Ovary (tissue), 3 donors: ENCODE measurements at regions not wholly inside any gene's neighbourhood (a gene's known extent, or its start where the extent isn't known, plus 50 kb on each side); places are given as distances from the start of the nearest gene placed in this dataset.

Source experiments
- EP300 ChIP-seq: sonication (generic); formaldehyde crosslinking; IDR thresholded peaks from one replicate; pipeline ENCODE4 v1.6.1; 2017; ENCODE audit warnings: antibody characterized with exemption
- POLR2A ChIP-seq: fragments of 450-650 bp; IDR thresholded peaks from one replicate; pipeline ENCODE4 v1.6.1; 2017; ENCODE audit warnings: antibody characterized with exemption, mild to moderate bottlenecking, moderate library complexity
- TF ChIP-seq, protein P1 (sequence below), 3 donors: fragments of 450-650 bp in 2 of 3; fragments of 200-600 bp in 1 of 3; IDR thresholded peaks; one replicate each; pipeline versions ENCODE4 v1.5.1 to v1.8.0; 2016 to 2022; ENCODE audit warnings: antibody characterized with exemption in 3 of 3, mild to moderate bottlenecking in 1 of 3
- donor health status: DM: no; HTN: no; CAD: no.

DNA sequence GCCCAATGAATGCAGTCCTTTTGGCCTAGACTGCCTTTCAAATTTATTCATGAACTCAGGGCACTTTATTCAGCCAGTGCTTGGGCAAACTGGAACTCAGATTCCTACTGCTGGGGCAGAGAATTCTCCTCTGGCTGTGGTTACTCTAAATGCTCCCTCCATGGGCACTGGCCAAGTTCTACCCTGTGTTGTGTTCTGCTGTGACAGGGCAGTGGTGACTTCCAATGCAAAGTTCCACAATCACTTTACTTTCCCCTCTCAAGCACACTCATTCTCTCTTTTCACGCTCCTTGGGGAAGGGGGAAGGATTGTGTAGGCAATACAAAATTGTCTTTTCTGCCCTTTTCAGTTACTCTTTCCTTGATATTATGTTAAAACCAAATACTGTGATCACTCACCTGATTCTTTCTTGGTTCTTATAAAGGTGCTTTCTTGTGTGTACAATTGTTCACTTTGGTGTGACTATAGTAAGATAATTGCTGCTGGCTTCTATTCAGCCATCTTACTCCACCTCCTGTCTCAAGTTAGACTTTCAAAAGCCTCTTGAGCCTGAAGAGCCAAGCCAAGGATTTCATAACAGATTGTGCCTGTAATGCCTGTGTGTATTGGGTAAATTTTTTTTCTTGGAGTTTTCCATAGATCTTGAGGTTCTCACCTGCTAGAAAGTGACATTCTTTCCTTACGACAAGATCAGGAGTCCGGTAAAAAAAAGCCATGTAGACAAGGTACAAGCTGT lies 1078.6 kb downstream of the FAM133A start:
- TF ChIP-seq, protein P1, sequence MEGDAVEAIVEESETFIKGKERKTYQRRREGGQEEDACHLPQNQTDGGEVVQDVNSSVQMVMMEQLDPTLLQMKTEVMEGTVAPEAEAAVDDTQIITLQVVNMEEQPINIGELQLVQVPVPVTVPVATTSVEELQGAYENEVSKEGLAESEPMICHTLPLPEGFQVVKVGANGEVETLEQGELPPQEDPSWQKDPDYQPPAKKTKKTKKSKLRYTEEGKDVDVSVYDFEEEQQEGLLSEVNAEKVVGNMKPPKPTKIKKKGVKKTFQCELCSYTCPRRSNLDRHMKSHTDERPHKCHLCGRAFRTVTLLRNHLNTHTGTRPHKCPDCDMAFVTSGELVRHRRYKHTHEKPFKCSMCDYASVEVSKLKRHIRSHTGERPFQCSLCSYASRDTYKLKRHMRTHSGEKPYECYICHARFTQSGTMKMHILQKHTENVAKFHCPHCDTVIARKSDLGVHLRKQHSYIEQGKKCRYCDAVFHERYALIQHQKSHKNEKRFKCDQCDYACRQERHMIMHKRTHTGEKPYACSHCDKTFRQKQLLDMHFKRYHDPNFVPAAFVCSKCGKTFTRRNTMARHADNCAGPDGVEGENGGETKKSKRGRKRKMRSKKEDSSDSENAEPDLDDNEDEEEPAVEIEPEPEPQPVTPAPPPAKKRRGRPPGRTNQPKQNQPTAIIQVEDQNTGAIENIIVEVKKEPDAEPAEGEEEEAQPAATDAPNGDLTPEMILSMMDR (IDR thresholded peaks at IDR 0.05): no peak
- TF ChIP-seq EP300 (no peak), POLR2A (no peak)
